ENCODE measurements at regions not wholly inside any gene's neighbourhood (a gene's known extent, or its start where the extent isn't known, plus 50 kb on each side); places are given as distances from the start of the nearest gene placed in this dataset.

DNA sequence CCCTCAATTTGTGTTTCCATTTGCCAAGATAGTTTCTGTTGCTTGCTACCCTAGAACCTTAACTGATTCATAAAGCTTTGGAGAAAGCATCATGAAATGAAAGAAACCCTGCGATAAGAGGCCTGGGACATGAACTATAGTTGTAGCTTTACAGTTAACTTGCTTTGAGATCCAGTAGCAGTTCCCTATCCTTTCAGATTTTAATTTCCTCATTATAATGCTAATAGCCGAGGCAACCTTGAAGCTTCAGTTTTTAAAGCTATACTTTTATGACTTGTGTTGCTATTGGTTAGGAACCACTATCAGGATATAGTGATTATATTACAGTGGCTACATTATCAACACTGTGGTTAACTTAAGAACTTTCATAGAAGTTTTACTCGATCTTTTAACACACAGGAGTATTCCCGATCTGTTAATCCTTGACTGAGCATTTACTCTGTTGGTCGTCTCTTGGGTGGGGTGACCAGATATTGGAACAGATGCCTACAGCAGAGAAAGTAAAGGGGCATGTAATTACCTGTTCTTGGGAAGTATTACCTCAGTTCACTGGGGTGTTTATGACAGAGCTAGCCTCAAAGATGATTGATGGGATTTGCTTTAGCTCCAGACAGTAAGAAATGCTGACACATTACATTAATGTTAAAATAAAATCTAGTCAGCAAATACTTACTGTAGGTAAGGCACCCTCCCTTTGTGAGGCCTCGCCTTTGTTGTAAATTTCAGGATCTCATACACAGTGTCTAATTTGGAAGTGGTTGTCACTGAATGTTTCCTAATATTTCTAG lies 86.2 kb upstream of the CSRP2 start:
- H3K23ac ChIP-seq (ENCODE audit: low read depth, low read length): no peak overlapping the region
- TF ChIP-seq POLR2A (IDR thresholded peaks at IDR 0.05; ENCODE audit: low read depth, low read length): no peak
- no peak for TF ChIP-seq CEBPB (IDR thresholded peaks at IDR 0.05; ENCODE audit: low read depth, low read length)
- peak; percentile 74 for TF ChIP-seq MAFK (IDR thresholded peaks at IDR 0.05; ENCODE audit: low read depth, low read length)
- TF ChIP-seq RAD21 (IDR thresholded peaks at IDR 0.05; ENCODE audit: low read length): no peak
- TF ChIP-seq RCOR1 (IDR thresholded peaks at IDR 0.05; ENCODE audit: insufficient replicate concordance, low read length): no peak
- ChIA-PET CTCF (no interaction called here), POLR2A (ENCODE audit: unreplicated experiment) (no interaction called here)
- H2BK120ac ChIP-seq (ENCODE audit: low read depth, low read length): no peak overlapping the region
- peaks cover 6% of the 10 kb centered on the region for H3K27me3 ChIP-seq (ENCODE audit: control insufficient read depth, insufficient read depth, low read length)
- no peaks in the 10 kb centered on the region for H3K79me1 ChIP-seq (ENCODE audit: low read depth in 1 of 2, low read length in 2 of 2)
- no peak overlapping the region for H3K4me3 ChIP-seq (ENCODE audit: insufficient read depth, low read depth, low read length)
- 83% methylated on average over 1 of the region's 6 CpGs; no CpG with 5 or more reads in 1 of the 2 experiments for WGBS, 2 experiments (ENCODE audit: extremely low coverage in 2 of 2, insufficient read length in 1 of 2)
- no peak for DNase-seq
- H3K36me3 ChIP-seq (ENCODE audit: control insufficient read depth, insufficient read depth, low read length): no peaks in the 10 kb centered on the region
- H3K56ac ChIP-seq (ENCODE audit: extremely low read depth, insufficient read depth, low read length): no peak overlapping the region
- dilution Hi-C loops (cut with HindIII; ENCODE audit: low sequenced_read_pairs, unreplicated experiment) (no loop called here), in situ Hi-C loops (cut with MboI; ENCODE audit: low sequenced_read_pairs) (no loop called here), intact Hi-C loops (cut with micrococcal nuclease) (no loop called here)
- H2BK20ac ChIP-seq (ENCODE audit: low read depth, low read length): no peak overlapping the region
- H2AK9ac ChIP-seq (replicated peaks; ENCODE audit: low read depth, low read length, poor library complexity): no peak overlapping the region
- H4K91ac ChIP-seq (ENCODE audit: insufficient read depth, low read depth, low read length): no peak overlapping the region
- no peak overlapping the region for H2AK5ac ChIP-seq (ENCODE audit: low read depth, low read length)
- H3K27ac ChIP-seq (ENCODE audit: insufficient read depth, low read length): no peak overlapping the region
- H3K9me1 ChIP-seq (ENCODE audit: insufficient read depth, low read length): no peaks in the 10 kb centered on the region
- H3K4ac ChIP-seq (ENCODE audit: low read depth, low read length): no peak overlapping the region
- no peak overlapping the region for H4K5ac ChIP-seq (ENCODE audit: low read depth, low read length)
- H4K20me1 ChIP-seq (ENCODE audit: insufficient read depth, low read length): no peaks in the 10 kb centered on the region
- no peak overlapping the region for H2AFZ ChIP-seq (replicated peaks; ENCODE audit: low read length, poor library complexity)
- ATAC-seq (ENCODE audit: low read depth): no peak
- H3K9me3 ChIP-seq (ENCODE audit: control insufficient read depth, insufficient read depth, low read length): no peaks in the 10 kb centered on the region
- H3K4me2 ChIP-seq (ENCODE audit: low read depth, low read length): no peak overlapping the region
- H3K14ac ChIP-seq (replicated peaks; ENCODE audit: low read depth, low read length): no peak overlapping the region
- no peak overlapping the region for H4K8ac ChIP-seq (ENCODE audit: low read depth in 2 of 2, low read length in 2 of 2)
- no peaks in the 10 kb centered on the region for H3K4me1 ChIP-seq (ENCODE audit: control insufficient read depth, insufficient read depth, low read length)
- H2BK5ac ChIP-seq (ENCODE audit: low read depth, low read length, poor library complexity, severe bottlenecking): no peak overlapping the region
- H3K9ac ChIP-seq (ENCODE audit: low read depth, low read length): no peak overlapping the region
- no peak overlapping the region for H2BK15ac ChIP-seq (ENCODE audit: low read depth, low read length)
- H3K18ac ChIP-seq (ENCODE audit: low read depth, low read length): no peak overlapping the region
- no TSS peak for BruUV-seq (replicated peaks)
